ENCODE measurements at regions not wholly inside any gene's neighbourhood (a gene's known extent, or its start where the extent isn't known, plus 50 kb on each side); places are given as distances from the start of the nearest gene placed in this dataset.
"Not testable (repeated sequence)": the region's sequence is repeated elsewhere in the genome, so short reads cannot be mapped to it uniquely, and the experiment has no call there.

DNA sequence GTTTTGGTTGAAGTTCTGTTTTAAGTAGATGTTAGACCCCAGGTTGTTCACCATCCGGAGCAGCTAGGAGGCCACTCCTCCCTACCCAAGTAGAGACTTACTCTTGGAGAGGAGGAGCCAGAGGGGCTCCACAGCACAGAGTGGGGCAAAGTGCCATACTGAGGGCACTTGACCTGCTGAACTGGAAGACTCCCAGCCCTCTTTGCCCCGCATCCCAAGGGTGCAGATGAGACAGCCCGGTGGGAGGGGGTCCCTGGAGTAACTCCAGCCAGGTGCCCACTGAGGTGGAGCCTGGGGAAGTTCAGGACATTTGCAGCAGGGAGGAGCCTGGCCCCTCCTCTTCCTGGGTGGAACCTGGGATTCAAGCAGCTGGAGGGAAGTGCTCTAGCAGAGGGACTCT lies 102.1 kb upstream of the GPR6 start:
- H3K4me1 ChIP-seq (ENCODE audit: control insufficient read depth, insufficient read depth, low read length, poor library complexity, severe bottlenecking): no peaks in the 10 kb centered on the region
- no peak overlapping the region for H3K4me3 Mint-ChIP-seq
- H3K36me3 Mint-ChIP-seq: no peaks in the 10 kb centered on the region
- H3K27me3 ChIP-seq (ENCODE audit: control insufficient read depth, insufficient read depth, low read length): peaks cover 4% of the 10 kb centered on the region
- no peaks in the 10 kb centered on the region for H3K4me1 Mint-ChIP-seq
- ATAC-seq (ENCODE audit: low read depth in 2 of 2) (no peak), DNase-seq (no peak)
- H3K27ac ChIP-seq (ENCODE audit: insufficient read depth, low read length, poor library complexity, severe bottlenecking): no peak overlapping the region
- H3K4me3 ChIP-seq (ENCODE audit: low read depth, low read length): no peak overlapping the region
- no peak overlapping the region for H3K27ac Mint-ChIP-seq
- H3K9me3 ChIP-seq (ENCODE audit: control insufficient read depth in 2 of 2, low read length in 2 of 2): no peaks in the 10 kb centered on the region
- no peaks in the 10 kb centered on the region for H3K36me3 ChIP-seq (ENCODE audit: control insufficient read depth, insufficient read depth, low read length)
- H3K27me3 Mint-ChIP-seq: peaks cover 23% of the 10 kb centered on the region
- peaks cover 0 to 2% (median 0%) of the 10 kb centered on the region in 7 donors for H3K9me3 Mint-ChIP-seq

DNA sequence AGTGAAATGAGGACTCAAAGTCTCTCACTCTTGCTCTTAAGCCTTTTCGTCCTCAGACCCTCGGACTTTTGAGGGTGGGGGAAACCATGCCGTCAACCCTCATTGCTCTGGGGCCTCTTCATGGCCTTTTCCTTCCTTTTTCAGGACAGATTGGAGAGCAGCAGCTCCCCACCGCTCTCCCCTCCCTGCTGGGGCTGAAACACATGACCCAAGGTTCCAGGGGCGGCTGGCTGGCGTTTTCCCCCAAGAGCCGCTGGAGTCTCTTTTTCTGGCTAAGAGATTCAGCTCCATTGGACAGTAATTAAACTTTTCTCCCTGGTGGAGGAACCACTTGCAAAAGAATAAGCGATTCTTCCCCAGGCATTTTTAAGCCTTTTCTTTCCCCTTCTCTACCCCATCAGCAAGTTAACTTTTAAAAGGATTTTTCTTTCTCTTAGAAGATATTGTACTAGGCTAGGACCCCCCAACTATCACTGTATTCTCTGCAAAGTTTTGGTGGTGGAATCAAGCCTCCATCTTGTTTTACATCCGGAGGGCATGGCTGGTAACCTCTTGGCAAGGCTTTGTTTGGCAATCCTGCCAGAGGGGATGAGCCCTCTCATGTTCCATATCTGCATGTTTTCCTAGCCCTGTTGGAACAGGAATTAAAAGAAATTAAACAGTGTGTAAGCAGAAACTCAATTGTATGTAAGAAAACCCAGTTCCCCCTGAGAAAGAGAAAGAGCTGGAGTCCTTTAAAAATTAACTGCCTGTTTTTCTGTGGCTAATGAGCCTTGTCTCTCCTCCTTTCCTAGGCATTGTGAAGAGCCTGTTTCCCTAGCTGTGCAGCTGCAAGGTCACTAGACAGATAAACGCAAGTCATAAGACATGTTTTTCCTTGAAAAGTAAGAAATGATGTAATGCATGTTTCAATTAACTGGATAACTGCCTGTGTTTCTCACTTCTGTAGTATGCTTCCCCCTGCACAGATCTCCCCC lies 100.8 kb upstream of the GPR6 start:
- ATAC-seq (ENCODE audit: low read depth in 2 of 2): no peak
- Mint-ChIP-seq H3K36me3 (no peaks in the 10 kb centered on the region), H3K27me3 (peaks cover 18% of the 10 kb centered on the region), H3K4me3 (no peak overlapping the region), H3K27ac (no peak overlapping the region), H3K4me1 (no peaks in the 10 kb centered on the region), H3K9me3 (peaks cover 0 to 5% (median 0%) of the 10 kb centered on the region in 7 donors)
- DNase-seq: no peak
- Histone ChIP-seq H3K9me3 (ENCODE audit: control insufficient read depth in 2 of 2, low read length in 2 of 2) (no peaks in the 10 kb centered on the region), H3K4me1 (ENCODE audit: control insufficient read depth, insufficient read depth, low read length, poor library complexity, severe bottlenecking) (no peaks in the 10 kb centered on the region), H3K27ac (ENCODE audit: insufficient read depth, low read length, poor library complexity, severe bottlenecking) (no peak overlapping the region), H3K36me3 (ENCODE audit: control insufficient read depth, insufficient read depth, low read length) (no peaks in the 10 kb centered on the region), H3K4me3 (ENCODE audit: low read depth, low read length) (no peak overlapping the region), H3K27me3 (ENCODE audit: control insufficient read depth, insufficient read depth, low read length) (peaks cover 1% of the 10 kb centered on the region)

DNA sequence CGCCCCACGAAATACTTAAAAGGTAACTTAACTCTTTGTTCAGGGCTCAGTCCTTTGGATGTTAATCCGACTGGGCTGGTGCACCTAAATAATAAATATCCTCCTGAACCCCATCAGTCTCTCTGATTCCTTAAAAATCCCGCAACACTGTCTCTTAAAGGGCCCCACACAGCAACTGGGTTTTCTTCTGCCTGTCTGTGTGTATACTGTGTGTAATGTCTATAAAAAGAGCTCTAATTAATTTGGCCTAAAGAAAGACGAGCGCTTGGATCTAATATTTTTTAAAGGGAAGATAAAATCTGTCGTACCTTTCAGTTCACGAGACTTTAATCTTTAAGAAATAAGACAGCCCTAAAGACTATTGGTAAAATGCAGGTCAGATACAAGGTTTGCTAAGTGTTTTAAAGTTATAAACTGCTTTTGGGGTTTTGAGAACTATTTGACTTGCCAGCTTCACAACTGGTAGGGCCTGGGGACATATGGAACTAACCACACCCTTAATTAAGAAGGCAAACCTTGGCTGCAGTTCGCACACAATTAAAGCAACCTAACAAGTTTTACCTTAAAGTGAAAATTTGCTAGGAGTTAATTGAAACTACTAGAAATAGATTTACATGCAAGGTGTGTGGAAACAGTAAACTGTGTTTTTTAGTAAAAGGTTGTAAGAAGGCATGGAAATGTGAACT lies 100.0 kb upstream of the GPR6 start:
- not testable (repeated sequence) for H3K36me3 Mint-ChIP-seq; H3K27ac ChIP-seq (ENCODE audit: insufficient read depth, low read length, poor library complexity, severe bottlenecking); H3K4me1 Mint-ChIP-seq; H3K4me3 Mint-ChIP-seq; H3K27ac Mint-ChIP-seq; H3K9me3 ChIP-seq (ENCODE audit: control insufficient read depth in 2 of 2, low read length in 2 of 2); H3K4me3 ChIP-seq (ENCODE audit: low read depth, low read length); H3K4me1 ChIP-seq (ENCODE audit: control insufficient read depth, insufficient read depth, low read length, poor library complexity, severe bottlenecking); ATAC-seq (ENCODE audit: low read depth in 2 of 2); H3K36me3 ChIP-seq (ENCODE audit: control insufficient read depth, insufficient read depth, low read length); H3K27me3 ChIP-seq (ENCODE audit: control insufficient read depth, insufficient read depth, low read length); H3K9me3 Mint-ChIP-seq; DNase-seq
- H3K27me3 Mint-ChIP-seq: peaks cover 18% of the 10 kb centered on the region

DNA sequence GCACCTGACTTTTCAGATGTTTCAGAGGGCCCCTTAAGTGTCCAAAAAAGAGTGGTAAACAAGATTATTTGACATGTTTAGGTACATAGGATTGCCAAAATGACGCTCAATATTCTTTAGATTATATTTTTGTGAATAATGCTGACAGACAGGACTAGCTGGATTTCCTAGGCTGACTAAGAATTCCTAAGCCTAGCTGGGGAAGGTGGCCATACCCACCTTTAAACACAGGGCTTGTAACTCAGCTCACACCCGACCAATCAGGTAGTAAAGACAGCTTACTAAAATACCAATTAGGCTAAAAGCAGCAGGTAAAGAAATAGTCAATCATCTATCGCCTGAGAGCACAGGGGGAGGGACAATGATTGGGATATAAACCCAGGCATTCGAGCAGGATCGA lies 99.0 kb upstream of the GPR6 start:
- H3K27me3 ChIP-seq (ENCODE audit: control insufficient read depth, insufficient read depth, low read length); H3K4me1 Mint-ChIP-seq; H3K27ac ChIP-seq (ENCODE audit: insufficient read depth, low read length, poor library complexity, severe bottlenecking); ATAC-seq (ENCODE audit: low read depth in 2 of 2); H3K9me3 ChIP-seq (ENCODE audit: control insufficient read depth in 2 of 2, low read length in 2 of 2); H3K27ac Mint-ChIP-seq; H3K36me3 Mint-ChIP-seq; H3K4me3 ChIP-seq (ENCODE audit: low read depth, low read length); H3K36me3 ChIP-seq (ENCODE audit: control insufficient read depth, insufficient read depth, low read length); H3K9me3 Mint-ChIP-seq; H3K4me1 ChIP-seq (ENCODE audit: control insufficient read depth, insufficient read depth, low read length, poor library complexity, severe bottlenecking); DNase-seq; H3K4me3 Mint-ChIP-seq: not testable (repeated sequence)
- H3K27me3 Mint-ChIP-seq: peaks cover 15% of the 10 kb centered on the region

DNA sequence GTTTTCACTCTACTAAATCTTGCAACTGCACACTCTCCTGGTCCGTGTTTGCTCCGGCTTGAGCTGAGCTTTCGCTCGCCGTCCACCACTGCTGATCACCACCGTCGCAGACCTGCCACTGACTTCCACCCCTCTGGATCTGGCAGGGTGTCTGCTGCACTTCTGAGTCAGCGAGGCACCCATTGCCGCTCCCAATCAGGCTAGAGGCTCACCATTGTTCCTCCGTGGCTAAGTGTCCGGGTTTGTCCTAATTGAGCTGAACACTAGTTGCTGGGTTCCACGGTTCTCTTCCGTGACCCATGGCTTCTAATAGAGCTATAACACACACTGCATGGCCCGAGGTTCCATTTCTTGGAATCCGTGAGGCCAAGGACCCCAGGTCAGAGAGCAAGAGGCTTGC lies 98.6 kb upstream of the GPR6 start:
- H3K27ac ChIP-seq (ENCODE audit: insufficient read depth, low read length, poor library complexity, severe bottlenecking): no peak overlapping the region
- H3K36me3 ChIP-seq (ENCODE audit: control insufficient read depth, insufficient read depth, low read length): no peaks in the 10 kb centered on the region
- no peak for DNase-seq
- H3K27me3 ChIP-seq (ENCODE audit: control insufficient read depth, insufficient read depth, low read length): peaks cover 1% of the 10 kb centered on the region
- no peaks in the 10 kb centered on the region for H3K9me3 ChIP-seq (ENCODE audit: control insufficient read depth in 2 of 2, low read length in 2 of 2)
- Mint-ChIP-seq H3K4me3 (no peak overlapping the region), H3K9me3 (peaks cover 0 to 5% (median 0%) of the 10 kb centered on the region in 7 donors), H3K4me1 (no peaks in the 10 kb centered on the region), H3K27me3 (peaks cover 14% of the 10 kb centered on the region), H3K27ac (no peak overlapping the region), H3K36me3 (no peaks in the 10 kb centered on the region)
- no peak for ATAC-seq (ENCODE audit: low read depth in 2 of 2)
- no peak overlapping the region for H3K4me3 ChIP-seq (ENCODE audit: low read depth, low read length)
- H3K4me1 ChIP-seq (ENCODE audit: control insufficient read depth, insufficient read depth, low read length, poor library complexity, severe bottlenecking): no peaks in the 10 kb centered on the region

DNA sequence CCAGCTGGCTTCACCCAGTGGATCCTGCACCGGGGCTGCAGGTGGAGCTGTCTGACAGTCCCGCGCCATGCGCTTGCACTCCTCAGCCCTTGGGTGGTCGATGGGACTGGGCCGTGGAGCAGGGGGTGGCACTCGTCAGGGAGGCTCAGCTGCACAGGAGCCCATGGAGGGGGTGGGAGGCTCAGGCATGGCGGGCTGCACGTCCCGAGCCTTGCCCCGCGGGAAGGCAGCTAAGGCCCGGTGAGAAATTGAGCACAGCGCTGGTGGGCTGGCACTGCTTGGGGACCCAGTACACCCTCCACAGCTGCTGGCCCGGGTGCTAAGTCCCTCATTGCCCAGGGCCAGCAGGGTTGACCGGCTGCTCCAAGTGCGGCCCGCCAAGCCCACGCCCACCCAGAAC lies 97.0 kb upstream of the GPR6 start:
- DNase-seq; H3K9me3 ChIP-seq (ENCODE audit: control insufficient read depth in 2 of 2, low read length in 2 of 2); H3K27ac Mint-ChIP-seq; H3K9me3 Mint-ChIP-seq; H3K27me3 ChIP-seq (ENCODE audit: control insufficient read depth, insufficient read depth, low read length); H3K4me1 ChIP-seq (ENCODE audit: control insufficient read depth, insufficient read depth, low read length, poor library complexity, severe bottlenecking); H3K36me3 ChIP-seq (ENCODE audit: control insufficient read depth, insufficient read depth, low read length); H3K27me3 Mint-ChIP-seq; H3K36me3 Mint-ChIP-seq; H3K4me1 Mint-ChIP-seq; H3K4me3 ChIP-seq (ENCODE audit: low read depth, low read length); ATAC-seq (ENCODE audit: low read depth in 2 of 2); H3K4me3 Mint-ChIP-seq; H3K27ac ChIP-seq (ENCODE audit: insufficient read depth, low read length, poor library complexity, severe bottlenecking): not testable (repeated sequence)

DNA sequence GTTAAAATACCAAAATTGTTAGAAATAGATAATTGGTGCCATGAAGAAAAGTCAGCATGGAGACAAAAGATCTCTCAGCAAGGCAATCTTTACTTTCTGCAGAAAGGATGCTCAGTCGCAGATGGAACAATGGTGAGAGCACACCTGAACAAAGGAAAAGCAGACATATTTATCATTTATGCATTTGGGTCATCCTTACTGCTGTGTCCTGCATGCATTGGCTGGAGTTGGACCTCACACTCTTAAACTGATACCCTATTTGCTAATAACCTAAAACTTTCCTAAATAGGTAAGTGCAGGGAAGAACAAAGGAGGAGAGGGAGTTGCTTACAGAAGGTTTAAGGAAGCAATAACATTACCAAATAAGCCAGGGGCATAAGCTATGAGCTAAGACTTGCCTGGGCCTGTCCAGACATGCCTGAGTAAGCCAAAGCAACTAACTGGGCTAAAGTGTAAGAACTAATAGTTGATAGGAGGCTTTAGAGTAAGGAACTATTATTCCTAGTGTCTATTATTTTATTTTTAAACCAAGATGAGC lies 96.1 kb upstream of the GPR6 start:
- H3K9me3 ChIP-seq (ENCODE audit: control insufficient read depth in 2 of 2, low read length in 2 of 2); H3K27ac Mint-ChIP-seq; H3K4me3 ChIP-seq (ENCODE audit: low read depth, low read length); H3K27ac ChIP-seq (ENCODE audit: insufficient read depth, low read length, poor library complexity, severe bottlenecking); ATAC-seq (ENCODE audit: low read depth in 2 of 2); H3K36me3 ChIP-seq (ENCODE audit: control insufficient read depth, insufficient read depth, low read length); H3K4me1 Mint-ChIP-seq; H3K4me3 Mint-ChIP-seq; H3K27me3 ChIP-seq (ENCODE audit: control insufficient read depth, insufficient read depth, low read length); H3K9me3 Mint-ChIP-seq; H3K36me3 Mint-ChIP-seq; H3K4me1 ChIP-seq (ENCODE audit: control insufficient read depth, insufficient read depth, low read length, poor library complexity, severe bottlenecking): not testable (repeated sequence)
- peaks cover 10% of the 10 kb centered on the region for H3K27me3 Mint-ChIP-seq
- DNase-seq: peak in 1 of 3 donors; percentile 21
